Neural cell (in vitro differentiated cells): ENCODE measurements at regions not wholly inside any gene's neighbourhood (a gene's known extent, or its start where the extent isn't known, plus 50 kb on each side); places are given as distances from the start of the nearest gene placed in this dataset.
"Not testable (repeated sequence)": the region's sequence is repeated elsewhere in the genome, so short reads cannot be mapped to it uniquely, and the experiment has no call there.

Source experiments
- H2AFZ ChIP-seq: fragments of 200-600, 300-800 bp; sonication (generic), shearing (Covaris generic); 2 replicates; pipeline ENCODE4 v1.6.0; 2014; ENCODE audit warnings: low read depth, mild to moderate bottlenecking, antibody characterized with exemption, low read length, moderate library complexity
- H3F3A ChIP-seq: fragments of 200-600 bp; shearing (Covaris generic); 2 replicates; pipeline ENCODE4 v1.6.1; 2016; ENCODE audit warnings: mild to moderate bottlenecking, moderate library complexity, mixed read lengths, antibody characterized with exemption, low read length; ENCODE audit not compliant: insufficient read depth, poor library complexity, severe bottlenecking
- H3K27ac ChIP-seq: fragments of 200-600, 300-800 bp; sonication (generic), shearing (Covaris generic); 2 replicates; pipeline ENCODE4 v1.5.1; 2014; ENCODE audit warnings: mild to moderate bottlenecking, low read length, moderate library complexity
- H3K27me3 ChIP-seq: fragments of 300-800, 200-600 bp; sonication (generic), shearing (Covaris generic); 2 replicates; pipeline ENCODE4 v1.6.0; 2014; ENCODE audit warnings: mild to moderate bottlenecking, low read depth, low read length, moderate library complexity; ENCODE audit not compliant: insufficient read depth
- H3K36me3 ChIP-seq: fragments of 300-800, 200-600 bp; sonication (generic), shearing (Covaris generic); 2 replicates; pipeline ENCODE4 v1.5.1; 2014; ENCODE audit warnings: mild to moderate bottlenecking, antibody characterized with exemption, low read length, moderate library complexity; ENCODE audit not compliant: insufficient read depth
- H3K4me2 ChIP-seq: fragments of 300-800, 200-600 bp; sonication (generic), shearing (Covaris generic); 2 replicates; pipeline ENCODE4 v1.6.0; 2014; ENCODE audit warnings: mild to moderate bottlenecking, low read length
- H3K4me3 ChIP-seq: fragments of 300-800, 200-600 bp; sonication (generic), shearing (Covaris generic); 2 replicates; pipeline ENCODE4 v1.5.1; 2014; ENCODE audit warnings: mild to moderate bottlenecking, low read length, moderate library complexity
- H3K79me2 ChIP-seq: fragments of 200-600 bp; shearing (Covaris generic); replicated peaks from 2 replicates; pipeline ENCODE4 v1.6.0; 2014; ENCODE audit warnings: mild to moderate bottlenecking, low read length, moderate library complexity; ENCODE audit not compliant: insufficient read depth
- H3K9ac ChIP-seq: fragments of 300-800, 200-600 bp; sonication (generic), shearing (Covaris generic); 2 replicates; pipeline ENCODE4 v1.6.1; 2016; ENCODE audit warnings: mild to moderate bottlenecking, low read length, mixed read lengths
- H3K9me2 ChIP-seq: fragments of 200-600 bp; shearing (Covaris generic); 2 replicates; pipeline ENCODE4 v1.6.1; 2016; ENCODE audit warnings: mild to moderate bottlenecking, low read length, mixed read lengths; ENCODE audit not compliant: insufficient read depth
- H3K9me3 ChIP-seq: fragments of 200-600, 300-800 bp; sonication (generic), shearing (Covaris generic); 2 replicates; pipeline ENCODE4 v1.6.1; 2016; ENCODE audit warnings: mild to moderate bottlenecking, mixed run types, low read length, moderate library complexity, mixed read lengths
- H4K20me1 ChIP-seq: fragments of 200-600 bp; shearing (Covaris generic); 2 replicates; pipeline ENCODE4 v1.6.1; 2016; ENCODE audit warnings: mild to moderate bottlenecking, mixed run types; ENCODE audit not compliant: insufficient read depth
- EP300 ChIP-seq: fragments of 450-650 bp; conservative IDR thresholded peaks from 2 replicates; pipeline ENCODE4 v1.6.1; 2014; ENCODE audit warnings: antibody characterized with exemption, mild to moderate bottlenecking, moderate library complexity; ENCODE audit not compliant: poor library complexity, severe bottlenecking
- EZH2 ChIP-seq: fragments of 200-600, 300-800 bp; shearing (Covaris generic), sonication (generic); IDR thresholded peaks from 2 replicates; pipeline ENCODE4 v1.6.1; 2014; ENCODE audit warnings: antibody characterized with exemption, low read length, borderline replicate concordance, mild to moderate bottlenecking; ENCODE audit not compliant: insufficient read depth, poor library complexity, severe bottlenecking
- MXI1 ChIP-seq: fragments of 450-650 bp; conservative IDR thresholded peaks from 2 replicates; pipeline ENCODE4 v1.6.1; 2014; ENCODE audit warnings: antibody characterized with exemption, mild to moderate bottlenecking; ENCODE audit not compliant: poor library complexity, severe bottlenecking
- POLR2AphosphoS5 ChIP-seq: IDR thresholded peaks from 2 replicates; pipeline ENCODE4 v1.6.1; 2012
- RAD21 ChIP-seq: fragments of 450-650 bp; conservative IDR thresholded peaks from 2 replicates; pipeline ENCODE4 v1.6.1; 2014; ENCODE audit warnings: antibody characterized with exemption, mild to moderate bottlenecking, moderate library complexity
- SMC3 ChIP-seq: fragments of 450-650 bp; conservative IDR thresholded peaks from 2 replicates; pipeline ENCODE4 v1.6.1; 2014; ENCODE audit warnings: antibody characterized with exemption, mild to moderate bottlenecking, moderate library complexity; ENCODE audit not compliant: poor library complexity
- TAF1 ChIP-seq: IDR thresholded peaks from 2 replicates; pipeline ENCODE4 v1.6.1; 2012; ENCODE audit warnings: low read depth
- TF ChIP-seq, protein P1 (sequence below): fragments of 450-650 bp; IDR thresholded peaks from 2 replicates; pipeline ENCODE4 v1.5.1; 2014; ENCODE audit warnings: antibody characterized with exemption, mild to moderate bottlenecking, moderate library complexity; ENCODE audit not compliant: poor library complexity, severe bottlenecking
- TF ChIP-seq, protein P2 (sequence below): IDR thresholded peaks from 2 replicates; pipeline ENCODE4 v1.6.1; 2012; ENCODE audit warnings: borderline replicate concordance

DNA sequence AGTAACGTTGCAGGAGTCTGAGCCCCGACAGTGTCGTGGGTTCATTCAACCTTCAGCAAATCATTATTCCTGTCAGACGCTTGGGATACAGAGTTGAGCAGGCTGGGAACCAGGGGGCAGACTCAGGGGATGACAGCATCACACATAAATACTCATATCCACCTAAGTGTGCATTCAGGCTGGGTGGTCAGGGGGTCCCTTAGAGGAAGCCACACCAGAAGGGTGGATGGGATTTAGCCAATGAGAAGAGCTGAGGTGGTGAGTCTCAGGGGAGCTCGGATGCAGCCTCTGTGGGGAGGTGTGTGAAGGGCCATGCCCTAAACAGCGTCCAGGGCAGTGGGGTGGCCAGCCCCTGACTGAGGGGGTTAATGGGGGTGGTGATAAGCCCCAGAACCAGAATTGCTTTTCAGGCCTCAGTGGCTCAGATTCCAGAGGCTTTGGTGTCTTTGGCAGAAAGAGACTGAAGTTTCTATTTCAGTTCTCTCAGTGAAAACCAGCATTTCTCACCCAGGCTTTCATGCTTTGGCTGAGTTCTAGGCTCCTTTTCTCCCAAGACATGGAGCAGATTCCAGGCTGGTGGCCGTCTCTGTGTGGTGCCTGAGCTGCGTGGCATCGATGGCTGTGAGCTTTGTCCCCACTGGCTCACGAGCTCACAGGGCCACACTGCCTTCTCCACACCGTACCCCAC, 83.9 kb upstream of the CLDN5 start:
- TF ChIP-seq, protein P1, sequence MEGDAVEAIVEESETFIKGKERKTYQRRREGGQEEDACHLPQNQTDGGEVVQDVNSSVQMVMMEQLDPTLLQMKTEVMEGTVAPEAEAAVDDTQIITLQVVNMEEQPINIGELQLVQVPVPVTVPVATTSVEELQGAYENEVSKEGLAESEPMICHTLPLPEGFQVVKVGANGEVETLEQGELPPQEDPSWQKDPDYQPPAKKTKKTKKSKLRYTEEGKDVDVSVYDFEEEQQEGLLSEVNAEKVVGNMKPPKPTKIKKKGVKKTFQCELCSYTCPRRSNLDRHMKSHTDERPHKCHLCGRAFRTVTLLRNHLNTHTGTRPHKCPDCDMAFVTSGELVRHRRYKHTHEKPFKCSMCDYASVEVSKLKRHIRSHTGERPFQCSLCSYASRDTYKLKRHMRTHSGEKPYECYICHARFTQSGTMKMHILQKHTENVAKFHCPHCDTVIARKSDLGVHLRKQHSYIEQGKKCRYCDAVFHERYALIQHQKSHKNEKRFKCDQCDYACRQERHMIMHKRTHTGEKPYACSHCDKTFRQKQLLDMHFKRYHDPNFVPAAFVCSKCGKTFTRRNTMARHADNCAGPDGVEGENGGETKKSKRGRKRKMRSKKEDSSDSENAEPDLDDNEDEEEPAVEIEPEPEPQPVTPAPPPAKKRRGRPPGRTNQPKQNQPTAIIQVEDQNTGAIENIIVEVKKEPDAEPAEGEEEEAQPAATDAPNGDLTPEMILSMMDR: no peak
- TF ChIP-seq, protein P2, sequence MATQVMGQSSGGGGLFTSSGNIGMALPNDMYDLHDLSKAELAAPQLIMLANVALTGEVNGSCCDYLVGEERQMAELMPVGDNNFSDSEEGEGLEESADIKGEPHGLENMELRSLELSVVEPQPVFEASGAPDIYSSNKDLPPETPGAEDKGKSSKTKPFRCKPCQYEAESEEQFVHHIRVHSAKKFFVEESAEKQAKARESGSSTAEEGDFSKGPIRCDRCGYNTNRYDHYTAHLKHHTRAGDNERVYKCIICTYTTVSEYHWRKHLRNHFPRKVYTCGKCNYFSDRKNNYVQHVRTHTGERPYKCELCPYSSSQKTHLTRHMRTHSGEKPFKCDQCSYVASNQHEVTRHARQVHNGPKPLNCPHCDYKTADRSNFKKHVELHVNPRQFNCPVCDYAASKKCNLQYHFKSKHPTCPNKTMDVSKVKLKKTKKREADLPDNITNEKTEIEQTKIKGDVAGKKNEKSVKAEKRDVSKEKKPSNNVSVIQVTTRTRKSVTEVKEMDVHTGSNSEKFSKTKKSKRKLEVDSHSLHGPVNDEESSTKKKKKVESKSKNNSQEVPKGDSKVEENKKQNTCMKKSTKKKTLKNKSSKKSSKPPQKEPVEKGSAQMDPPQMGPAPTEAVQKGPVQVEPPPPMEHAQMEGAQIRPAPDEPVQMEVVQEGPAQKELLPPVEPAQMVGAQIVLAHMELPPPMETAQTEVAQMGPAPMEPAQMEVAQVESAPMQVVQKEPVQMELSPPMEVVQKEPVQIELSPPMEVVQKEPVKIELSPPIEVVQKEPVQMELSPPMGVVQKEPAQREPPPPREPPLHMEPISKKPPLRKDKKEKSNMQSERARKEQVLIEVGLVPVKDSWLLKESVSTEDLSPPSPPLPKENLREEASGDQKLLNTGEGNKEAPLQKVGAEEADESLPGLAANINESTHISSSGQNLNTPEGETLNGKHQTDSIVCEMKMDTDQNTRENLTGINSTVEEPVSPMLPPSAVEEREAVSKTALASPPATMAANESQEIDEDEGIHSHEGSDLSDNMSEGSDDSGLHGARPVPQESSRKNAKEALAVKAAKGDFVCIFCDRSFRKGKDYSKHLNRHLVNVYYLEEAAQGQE: no peak
- TF ChIP-seq POLR2AphosphoS5: no peak
- no peak for TF ChIP-seq TAF1
- no peak for TF ChIP-seq MXI1
- no peak for TF ChIP-seq SMC3
- no peak for TF ChIP-seq RAD21
- no peak for TF ChIP-seq EP300
- TF ChIP-seq EZH2: no peak
- no peaks in the 10 kb centered on the region for H3K9me2 ChIP-seq
- no peak overlapping the region for H3K4me2 ChIP-seq
- H3K9ac ChIP-seq: no peak overlapping the region
- H3K27ac ChIP-seq: no peak overlapping the region
- H3K79me2 ChIP-seq: no peaks in the 10 kb centered on the region
- no peaks in the 10 kb centered on the region for H3K36me3 ChIP-seq
- H4K20me1 ChIP-seq: no peaks in the 10 kb centered on the region
- H3K27me3 ChIP-seq: no peaks in the 10 kb centered on the region
- H3K4me3 ChIP-seq: no peak overlapping the region
- no peaks in the 10 kb centered on the region for H3K9me3 ChIP-seq
- H3F3A ChIP-seq: no peaks in the 10 kb centered on the region
- H2AFZ ChIP-seq: no peak overlapping the region

DNA sequence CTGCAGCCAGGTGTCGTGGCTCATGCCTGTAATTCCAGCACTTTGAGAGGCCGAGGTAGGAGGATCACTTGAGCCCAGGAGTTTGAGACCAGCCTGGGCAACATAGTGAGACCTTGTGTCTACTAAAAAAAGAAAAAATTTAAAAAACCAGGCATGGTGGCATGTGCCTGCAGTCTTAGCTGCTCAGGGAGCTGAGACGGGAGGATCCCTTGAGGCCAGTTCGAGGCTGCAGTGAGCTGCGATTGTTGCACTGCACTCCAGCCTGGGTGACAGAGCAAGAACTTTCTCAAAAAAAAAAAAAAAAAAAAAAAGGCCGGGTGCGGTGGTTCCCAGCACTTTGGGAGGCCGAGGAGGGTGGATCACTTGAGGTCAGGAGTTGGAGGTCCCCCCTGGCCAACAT, 85.5 kb upstream of the CLDN5 start:
- not testable (repeated sequence) for H3K36me3 ChIP-seq, H2AFZ ChIP-seq, H3K4me2 ChIP-seq, H3K27me3 ChIP-seq, H3K9me3 ChIP-seq, H3K4me3 ChIP-seq, H3K79me2 ChIP-seq, H3K9me2 ChIP-seq, H3K27ac ChIP-seq, H4K20me1 ChIP-seq, H3F3A ChIP-seq, H3K9ac ChIP-seq
